ENCODE measurements at regions not wholly inside any gene's neighbourhood (a gene's known extent, or its start where the extent isn't known, plus 50 kb on each side); places are given as distances from the start of the nearest gene placed in this dataset.

GRCh38 chr4:43837604-43838003 is 611.0 kb downstream of the KCTD8 start:
- H3K27ac ChIP-seq, result no peak overlapping the region
- TF ChIP-seq CTCF (conservative IDR thresholded peaks at IDR 0.05) (no peak), ZFX (IDR thresholded peaks at IDR 0.05) (no peak)

- no peak for TF ChIP-seq ZFX (IDR thresholded peaks at IDR 0.05)
- TF ChIP-seq CTCF (conservative IDR thresholded peaks at IDR 0.05), result no peak
- no peak overlapping the region for H3K27ac ChIP-seq
Observed at GRCh38 chr4:43842594-43842993, 606.0 kb downstream of the KCTD8 start.

GRCh38 chr4:43843501-43843900 is 605.1 kb downstream of the KCTD8 start:
- no peak overlapping the region for H3K27ac ChIP-seq
- TF ChIP-seq CTCF (conservative IDR thresholded peaks at IDR 0.05), result peak; percentile 31
- TF ChIP-seq ZFX (IDR thresholded peaks at IDR 0.05), result no peak

- no peak for TF ChIP-seq CTCF (conservative IDR thresholded peaks at IDR 0.05)
- no peak for TF ChIP-seq ZFX (IDR thresholded peaks at IDR 0.05)
- H3K27ac ChIP-seq, result no peak overlapping the region
Observed at GRCh38 chr4:43846111-43846587, 602.5 kb downstream of the KCTD8 start.

- H3K27ac ChIP-seq, result no peak overlapping the region
- no peak for TF ChIP-seq CTCF (conservative IDR thresholded peaks at IDR 0.05)
- no peak for TF ChIP-seq ZFX (IDR thresholded peaks at IDR 0.05)
Observed at GRCh38 chr4:43853565-43854264, 594.9 kb downstream of the KCTD8 start.

GRCh38 chr4:43855283-43855682 is 593.3 kb downstream of the KCTD8 start:
- no peak overlapping the region for H3K27ac ChIP-seq
- TF ChIP-seq CTCF (conservative IDR thresholded peaks at IDR 0.05) (no peak), ZFX (IDR thresholded peaks at IDR 0.05) (no peak)

GRCh38 chr4:43864616-43865146 is 583.9 kb downstream of the KCTD8 start:
- H3K27ac ChIP-seq, result no peak overlapping the region
- TF ChIP-seq CTCF (conservative IDR thresholded peaks at IDR 0.05), result no peak
- no peak for TF ChIP-seq ZFX (IDR thresholded peaks at IDR 0.05)
